ENCODE measurements at regions not wholly inside any gene's neighbourhood (a gene's known extent, or its start where the extent isn't known, plus 50 kb on each side); places are given as distances from the start of the nearest gene placed in this dataset.

DNA sequence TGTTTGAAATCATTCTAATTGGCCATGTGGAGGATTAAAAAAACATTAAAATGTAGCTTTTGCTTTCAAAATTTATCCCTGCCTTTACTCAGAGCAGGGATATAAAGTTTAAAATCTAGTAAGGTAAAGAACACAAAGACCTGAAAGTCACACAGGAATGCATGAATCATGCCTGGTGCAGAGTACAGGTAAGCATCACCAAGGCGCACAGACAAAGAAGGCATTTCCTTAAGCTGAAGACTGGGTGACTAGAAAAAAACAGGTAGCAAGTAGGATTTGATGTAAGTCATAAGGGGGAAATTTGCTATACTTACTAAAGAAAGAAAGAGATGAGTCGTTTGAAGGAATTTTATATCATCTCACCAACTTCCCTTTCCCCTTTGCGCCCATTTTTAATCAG is 405.6 kb downstream of the GXYLT1 start:
- Histone ChIP-seq H4K20me1 (ENCODE audit: low read length) (no peaks in the 10 kb centered on the region), H3K4me2 (ENCODE audit: low read length) (no peak overlapping the region), H3K27me3 (ENCODE audit: low read length) (no peaks in the 10 kb centered on the region), H3K27ac (ENCODE audit: low read length) (no peak overlapping the region), H3K79me2 (ENCODE audit: low read length) (no peaks in the 10 kb centered on the region), H2AFZ (ENCODE audit: low read length) (no peak overlapping the region), H3K36me3 (ENCODE audit: low read depth, low read length) (no peaks in the 10 kb centered on the region), H3K9me3 (ENCODE audit: low read length) (no peaks in the 10 kb centered on the region), H3K4me1 (ENCODE audit: insufficient read depth, low read length) (no peaks in the 10 kb centered on the region), H3K9me2 (replicated peaks; ENCODE audit: low read length) (no peaks in the 10 kb centered on the region), H3K9ac (ENCODE audit: low read length) (no peak overlapping the region), H3F3A (ENCODE audit: low read length, unreplicated experiment) (no peaks in the 10 kb centered on the region), H3K4me3 (ENCODE audit: low read length) (no peak overlapping the region)
- no peak for ATAC-seq
- peak; percentile 5 for DNase-seq
- ChIA-PET POLR2A (ENCODE audit: unreplicated experiment) (no interaction called here), CTCF (no interaction called here)
- intact Hi-C loops (cut with micrococcal nuclease), result no loop called here
- TF ChIP-seq, protein P1, sequence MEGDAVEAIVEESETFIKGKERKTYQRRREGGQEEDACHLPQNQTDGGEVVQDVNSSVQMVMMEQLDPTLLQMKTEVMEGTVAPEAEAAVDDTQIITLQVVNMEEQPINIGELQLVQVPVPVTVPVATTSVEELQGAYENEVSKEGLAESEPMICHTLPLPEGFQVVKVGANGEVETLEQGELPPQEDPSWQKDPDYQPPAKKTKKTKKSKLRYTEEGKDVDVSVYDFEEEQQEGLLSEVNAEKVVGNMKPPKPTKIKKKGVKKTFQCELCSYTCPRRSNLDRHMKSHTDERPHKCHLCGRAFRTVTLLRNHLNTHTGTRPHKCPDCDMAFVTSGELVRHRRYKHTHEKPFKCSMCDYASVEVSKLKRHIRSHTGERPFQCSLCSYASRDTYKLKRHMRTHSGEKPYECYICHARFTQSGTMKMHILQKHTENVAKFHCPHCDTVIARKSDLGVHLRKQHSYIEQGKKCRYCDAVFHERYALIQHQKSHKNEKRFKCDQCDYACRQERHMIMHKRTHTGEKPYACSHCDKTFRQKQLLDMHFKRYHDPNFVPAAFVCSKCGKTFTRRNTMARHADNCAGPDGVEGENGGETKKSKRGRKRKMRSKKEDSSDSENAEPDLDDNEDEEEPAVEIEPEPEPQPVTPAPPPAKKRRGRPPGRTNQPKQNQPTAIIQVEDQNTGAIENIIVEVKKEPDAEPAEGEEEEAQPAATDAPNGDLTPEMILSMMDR (conservative IDR thresholded peaks at IDR 0.05; ENCODE audit: low read depth, low read length), result no peak
- TF ChIP-seq EZH2phosphoT487 (IDR thresholded peaks at IDR 0.05; ENCODE audit: borderline replicate concordance, low read length) (no peak), EZH2 (IDR thresholded peaks at IDR 0.05; ENCODE audit: low read length, unreplicated experiment) (no peak)
- BruUV-seq (replicated peaks), result no TSS peak

- ATAC-seq, result no peak
- H3K79me2 ChIP-seq (ENCODE audit: low read length), result no peaks in the 10 kb centered on the region
- H3K27me3 ChIP-seq (ENCODE audit: low read length), result no peaks in the 10 kb centered on the region
- H4K20me1 ChIP-seq (ENCODE audit: low read length), result no peaks in the 10 kb centered on the region
- no peak overlapping the region for H3K4me2 ChIP-seq (ENCODE audit: low read length)
- no peaks in the 10 kb centered on the region for H3K36me3 ChIP-seq (ENCODE audit: low read depth, low read length)
- TF ChIP-seq, protein P1 (conservative IDR thresholded peaks at IDR 0.05; ENCODE audit: low read depth, low read length), result no peak
- TF ChIP-seq EZH2phosphoT487 (IDR thresholded peaks at IDR 0.05; ENCODE audit: borderline replicate concordance, low read length) (no peak), EZH2 (IDR thresholded peaks at IDR 0.05; ENCODE audit: low read length, unreplicated experiment) (no peak)
- H3K4me1 ChIP-seq (ENCODE audit: insufficient read depth, low read length), result no peaks in the 10 kb centered on the region
- no peak overlapping the region for H3K9ac ChIP-seq (ENCODE audit: low read length)
- intact Hi-C loops (cut with micrococcal nuclease), result no loop called here
- H3K9me2 ChIP-seq (replicated peaks; ENCODE audit: low read length), result no peaks in the 10 kb centered on the region
- no peaks in the 10 kb centered on the region for H3K9me3 ChIP-seq (ENCODE audit: low read length)
- POLR2A ChIA-PET (ENCODE audit: unreplicated experiment), result no interaction called here
- H3K27ac ChIP-seq (ENCODE audit: low read length), result no peak overlapping the region
- BruUV-seq (replicated peaks), result no TSS peak
- no peak overlapping the region for H2AFZ ChIP-seq (ENCODE audit: low read length)
- CTCF ChIA-PET, result no interaction called here
- H3F3A ChIP-seq (ENCODE audit: low read length, unreplicated experiment), result no peaks in the 10 kb centered on the region
- no peak for DNase-seq
- H3K4me3 ChIP-seq (ENCODE audit: low read length), result no peak overlapping the region
These were observed 407.3 kb downstream of the GXYLT1 start for GRCh38 chr12:41737423-41737822.

GRCh38 chr12:41736436-41736835 is 408.2 kb downstream of the GXYLT1 start:
- intact Hi-C loops (cut with micrococcal nuclease), result no loop called here
- Histone ChIP-seq H4K20me1 (ENCODE audit: low read length) (no peaks in the 10 kb centered on the region), H3K9me2 (replicated peaks; ENCODE audit: low read length) (no peaks in the 10 kb centered on the region), H3K27ac (ENCODE audit: low read length) (no peak overlapping the region), H3K4me1 (ENCODE audit: insufficient read depth, low read length) (no peaks in the 10 kb centered on the region), H3K4me3 (ENCODE audit: low read length) (no peak overlapping the region), H3K9me3 (ENCODE audit: low read length) (no peaks in the 10 kb centered on the region), H2AFZ (ENCODE audit: low read length) (no peak overlapping the region), H3F3A (ENCODE audit: low read length, unreplicated experiment) (no peaks in the 10 kb centered on the region), H3K79me2 (ENCODE audit: low read length) (no peaks in the 10 kb centered on the region), H3K36me3 (ENCODE audit: low read depth, low read length) (no peaks in the 10 kb centered on the region), H3K9ac (ENCODE audit: low read length) (no peak overlapping the region), H3K4me2 (ENCODE audit: low read length) (no peak overlapping the region), H3K27me3 (ENCODE audit: low read length) (no peaks in the 10 kb centered on the region; the same call in 1 of the 2 replicates)
- CTCF ChIA-PET, result no interaction called here
- BruUV-seq (replicated peaks), result no TSS peak
- POLR2A ChIA-PET (ENCODE audit: unreplicated experiment), result no interaction called here
- DNase-seq (no peak), ATAC-seq (no peak)
- no peak for TF ChIP-seq EZH2phosphoT487 (IDR thresholded peaks at IDR 0.05; ENCODE audit: borderline replicate concordance, low read length)
- TF ChIP-seq, protein P1 (conservative IDR thresholded peaks at IDR 0.05; ENCODE audit: low read depth, low read length), result no peak
- no peak for TF ChIP-seq EZH2 (IDR thresholded peaks at IDR 0.05; ENCODE audit: low read length, unreplicated experiment)

All from PC-3 (cell line).